ENCODE measurements at regions not wholly inside any gene's neighbourhood (a gene's known extent, or its start where the extent isn't known, plus 50 kb on each side); places are given as distances from the start of the nearest gene placed in this dataset.

DNA sequence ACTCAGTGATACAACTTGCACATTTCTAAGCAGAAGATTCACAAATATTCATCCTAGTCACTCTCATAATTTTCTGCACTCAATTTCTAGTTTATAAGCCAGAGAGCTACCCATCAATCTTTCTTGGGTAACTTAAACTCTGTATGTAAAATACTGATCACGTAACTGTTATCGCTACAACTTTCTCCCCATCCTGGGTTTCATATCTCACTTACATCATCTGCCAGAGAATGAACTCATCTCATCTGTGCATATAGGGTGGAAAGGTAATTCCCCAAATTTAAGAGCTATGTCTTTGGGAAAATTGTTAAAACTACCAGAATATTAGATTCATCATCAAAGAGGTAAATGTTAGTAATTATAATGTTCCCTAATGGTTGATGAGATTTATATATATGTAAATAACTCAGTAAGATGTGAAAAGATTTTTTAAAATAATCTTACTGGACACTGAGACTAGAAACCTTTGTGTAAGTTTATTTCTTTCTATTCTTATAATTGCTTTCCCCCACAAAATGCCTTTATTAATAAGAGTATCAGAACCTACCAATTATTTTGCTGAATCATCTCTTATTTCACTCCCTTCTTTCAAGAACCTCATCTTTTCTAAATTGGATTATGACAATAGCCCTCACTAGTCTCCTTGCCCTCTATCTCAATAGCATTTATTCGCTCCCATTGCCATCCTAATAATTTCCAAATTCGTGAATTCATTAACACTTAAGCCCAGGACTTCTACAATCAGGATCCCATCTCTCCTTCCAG lies 729.0 kb downstream of the EPHA4 start (continued):
- TF ChIP-seq PHB2 (IDR thresholded peaks at IDR 0.05; ENCODE audit: partially characterized antibody), result no peak
- TF ChIP-seq, protein P1, sequence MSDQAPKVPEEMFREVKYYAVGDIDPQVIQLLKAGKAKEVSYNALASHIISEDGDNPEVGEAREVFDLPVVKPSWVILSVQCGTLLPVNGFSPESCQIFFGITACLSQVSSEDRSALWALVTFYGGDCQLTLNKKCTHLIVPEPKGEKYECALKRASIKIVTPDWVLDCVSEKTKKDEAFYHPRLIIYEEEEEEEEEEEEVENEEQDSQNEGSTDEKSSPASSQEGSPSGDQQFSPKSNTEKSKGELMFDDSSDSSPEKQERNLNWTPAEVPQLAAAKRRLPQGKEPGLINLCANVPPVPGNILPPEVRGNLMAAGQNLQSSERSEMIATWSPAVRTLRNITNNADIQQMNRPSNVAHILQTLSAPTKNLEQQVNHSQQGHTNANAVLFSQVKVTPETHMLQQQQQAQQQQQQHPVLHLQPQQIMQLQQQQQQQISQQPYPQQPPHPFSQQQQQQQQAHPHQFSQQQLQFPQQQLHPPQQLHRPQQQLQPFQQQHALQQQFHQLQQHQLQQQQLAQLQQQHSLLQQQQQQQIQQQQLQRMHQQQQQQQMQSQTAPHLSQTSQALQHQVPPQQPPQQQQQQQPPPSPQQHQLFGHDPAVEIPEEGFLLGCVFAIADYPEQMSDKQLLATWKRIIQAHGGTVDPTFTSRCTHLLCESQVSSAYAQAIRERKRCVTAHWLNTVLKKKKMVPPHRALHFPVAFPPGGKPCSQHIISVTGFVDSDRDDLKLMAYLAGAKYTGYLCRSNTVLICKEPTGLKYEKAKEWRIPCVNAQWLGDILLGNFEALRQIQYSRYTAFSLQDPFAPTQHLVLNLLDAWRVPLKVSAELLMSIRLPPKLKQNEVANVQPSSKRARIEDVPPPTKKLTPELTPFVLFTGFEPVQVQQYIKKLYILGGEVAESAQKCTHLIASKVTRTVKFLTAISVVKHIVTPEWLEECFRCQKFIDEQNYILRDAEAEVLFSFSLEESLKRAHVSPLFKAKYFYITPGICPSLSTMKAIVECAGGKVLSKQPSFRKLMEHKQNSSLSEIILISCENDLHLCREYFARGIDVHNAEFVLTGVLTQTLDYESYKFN (CRISPR knock-in tag; conservative IDR thresholded peaks at IDR 0.05), result no peak

DNA sequence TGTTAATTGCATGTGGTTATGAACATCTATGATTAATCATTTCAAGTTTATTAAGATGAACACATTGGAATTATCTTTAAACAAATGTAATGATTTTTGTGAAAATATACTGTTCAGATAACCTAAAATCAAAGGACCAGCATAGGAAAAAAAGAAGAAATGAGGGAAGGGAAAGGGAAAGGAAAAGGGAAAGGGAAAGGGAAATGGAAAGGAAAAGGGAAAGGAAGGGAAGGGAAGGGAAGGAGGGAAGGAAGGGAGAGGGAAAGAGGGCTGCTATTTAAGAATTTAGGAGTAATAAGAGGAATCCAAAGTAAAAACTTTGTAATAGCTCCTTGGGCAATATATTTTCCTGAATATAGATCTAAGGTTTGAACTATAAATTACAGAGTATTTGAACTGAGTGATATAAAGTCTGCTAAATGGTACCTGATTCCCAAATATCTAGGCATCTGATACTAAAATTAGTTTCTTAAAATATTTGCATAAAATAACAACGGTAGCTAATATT lies 726.3 kb downstream of the EPHA4 start:
- Histone ChIP-seq H3K4me2 (ENCODE audit: low read depth, low read length) (no peak overlapping the region), H2AFZ (ENCODE audit: low read length) (no peak overlapping the region), H3K79me2 (ENCODE audit: insufficient read depth, low read length) (no peaks in the 10 kb centered on the region), H3K27ac (ENCODE audit: extremely low read length, insufficient read depth, low read length) (no peak overlapping the region), H3K27me3 (ENCODE audit: control insufficient read depth in 1 of 2, insufficient read depth in 2 of 2, low read length in 2 of 2) (no peaks in the 10 kb centered on the region), H3K36me3 (replicated peaks in 1 of 2; ENCODE audit: control insufficient read depth in 1 of 2, insufficient read depth in 2 of 2, low read length in 2 of 2) (no peaks in the 10 kb centered on the region), H3K9ac (ENCODE audit: insufficient read depth, low read depth, low read length) (no peak overlapping the region), H3K9me3 (ENCODE audit: low read length) (peaks cover 39% of the 10 kb centered on the region), H3K4me3 (replicated peaks in 1 of 3; ENCODE audit: insufficient read depth in 1 of 3, low read depth in 2 of 3, low read length in 3 of 3) (no peak overlapping the region), H4K20me1 (ENCODE audit: insufficient read depth, low read length) (no peaks in the 10 kb centered on the region), H3K4me1 (ENCODE audit: insufficient read depth, low read length) (no peaks in the 10 kb centered on the region)
- 2% methylated on average over 1 of the region's 1 CpG for WGBS (ENCODE audit: low lambda C conversion rate)
- FAIRE-seq, result no peak
- ChIA-PET CTCF (ENCODE audit: low intra/inter-chr PET ratio, low total read pairs) (no interaction called here), POLR2A (no interaction called here)
- DNase-seq (ENCODE audit: low spot score), result no peak
- intact Hi-C loops (cut with micrococcal nuclease; ENCODE audit: unreplicated experiment), result no loop called here
- BruUV-seq (replicated peaks), result no TSS peak
- in situ Hi-C loops (cut with HindIII; ENCODE audit: extremely low pct_ligation_motif_present, low pct_unique_long_range_greater_than_20kb), result no loop called here
- peak; percentile 78 for TF ChIP-seq SRSF9 (IDR thresholded peaks at IDR 0.05; ENCODE audit: borderline replicate concordance, insufficient read depth, low read depth, low read length, poor library complexity, severe bottlenecking)
- TF ChIP-seq PCBP1 (IDR thresholded peaks at IDR 0.05; ENCODE audit: borderline replicate concordance, low read depth, low read length), result 0 out of 2 replicates have a peak, but pooled peaks have one; percentile 81
- TF ChIP-seq MXI1 (IDR thresholded peaks at IDR 0.05; ENCODE audit: borderline replicate concordance, low read depth, low read length), result no peak
- TF ChIP-seq HNRNPK (IDR thresholded peaks at IDR 0.05; ENCODE audit: low read depth, low read length, poor library complexity, severe bottlenecking), result peak; percentile 98
- no peak for ATAC-seq
